HCT116 (cell line): ENCODE measurements at regions not wholly inside any gene's neighbourhood (a gene's known extent, or its start where the extent isn't known, plus 50 kb on each side); places are given as distances from the start of the nearest gene placed in this dataset.
A peak's percentile ranks its signal among the peaks of the same experiment; 100 is the strongest.

Experiments used
- ATAC-seq: fragments of 200-7000 bp; cut with Tn5 transposase; 2 replicates; pipeline ENCODE4 v1.9.1; 2020; ENCODE audit warnings: mild to moderate bottlenecking, moderate library complexity
- BruUV-seq: library from RNA; stranded (reverse); fragments of 400-500 nt; replicated peaks from 2 replicates; lab custom pipeline; 2021; lab: Mats Ljungman, UMichigan
- CTCF ChIA-PET: fragments of 300-600 bp; sonication (Branson Sonifier 250); formaldehyde crosslinking; loops from one replicate; lab custom pipeline; 2021; ENCODE audit warnings: antibody characterized with exemption; lab: Charles Lee
- POLR2A ChIA-PET: fragments of 300-600, 350-600 bp; sonication (Branson Sonifier 250); formaldehyde crosslinking; loops from one replicate; lab custom pipeline; 2021; ENCODE audit warnings: antibody characterized with exemption; lab: Charles Lee
- RAD21 ChIA-PET, 2 experiments: fragments of 300-600 bp; sonication (Branson Sonifier 250); formaldehyde crosslinking; loops; one replicate each; lab custom pipeline; 2023; ENCODE audit warnings: low total read pairs in 2 of 2; ENCODE audit not compliant: uncharacterized antibody in 2 of 2, unreplicated experiment in 2 of 2, low non-redundant PET in 1 of 2; lab: Charles Lee
- DNase-seq: peaks from one replicate; pipeline ENCODE4 v3.0.0-alpha.2; 2010; ENCODE audit warnings: low read depth, low spot score
- H2AFZ ChIP-seq: fragments of 200-600 bp; shearing (Covaris generic), sonication (generic); 2 replicates; pipeline ENCODE4 v1.6.1; 2017; ENCODE audit warnings: low read depth, mixed run types, mixed read lengths, antibody characterized with exemption, low read length; ENCODE audit not compliant: poor library complexity, severe bottlenecking
- H3K27ac ChIP-seq: 2 replicates; pipeline ENCODE4 v1.5.1; 2012; ENCODE audit warnings: low read depth, low read length
- H3K27me3 ChIP-seq: fragments of 200-600 bp; sonication (generic); 2 replicates; pipeline ENCODE4 v1.6.1; 2016; ENCODE audit warnings: mixed run types, low read length, mixed read lengths; ENCODE audit not compliant: insufficient read depth
- H3K36me3 ChIP-seq, 2 experiments: fragments of 200-500 bp in 1 of 2; fragments of 200-600 bp in 1 of 2; sonication (Bioruptor generic) in 1 of 2; sonication (generic) in 1 of 2; 2 replicates each; pipeline versions ENCODE4 v1.5.1 to v1.6.1; 2014 to 2016; ENCODE audit warnings: low read length in 2 of 2, inconsistent platforms in 1 of 2, mixed read lengths in 1 of 2, mixed run types in 1 of 2; ENCODE audit not compliant: insufficient read depth in 2 of 2, control insufficient read depth in 1 of 2
- H3K4me1 ChIP-seq, 2 experiments: fragments of 200-600 bp in 1 of 2; sonication (generic) in 1 of 2; 2 replicates each; pipeline versions ENCODE4 v1.5.1 to v1.6.1; 2012 to 2017; ENCODE audit warnings: low read length in 2 of 2, inconsistent platforms in 1 of 2, mild to moderate bottlenecking in 1 of 2, mixed read lengths in 1 of 2, mixed run types in 1 of 2, moderate library complexity in 1 of 2; ENCODE audit not compliant: insufficient read depth in 2 of 2, control insufficient read depth in 1 of 2
- H3K4me2 ChIP-seq: fragments of 200-600 bp; sonication (generic); 2 replicates; pipeline ENCODE4 v1.6.1; 2017; ENCODE audit warnings: mixed run types, low read length, mixed read lengths
- H3K4me3 ChIP-seq, 2 experiments: fragments of 200-600 bp in 1 of 2; sonication (generic) in 1 of 2; replicated peaks in 1 of 2; 2 replicates each; pipeline ENCODE4 v1.5.1; 2011 to 2016; ENCODE audit warnings: low read length in 2 of 2, control low read depth in 1 of 2, low read depth in 1 of 2, mild to moderate bottlenecking in 1 of 2, mixed read lengths in 1 of 2, mixed run types in 1 of 2
- H3K79me2 ChIP-seq: fragments of 200-600 bp; sonication (generic); 2 replicates; pipeline ENCODE4 v1.6.1; 2017; ENCODE audit warnings: mild to moderate bottlenecking, mixed run types, low read length, moderate library complexity, mixed read lengths; ENCODE audit not compliant: insufficient read depth
- H3K9ac ChIP-seq: fragments of 200-600 bp; sonication (generic); 2 replicates; pipeline ENCODE4 v1.6.1; 2016; ENCODE audit warnings: low read length, mixed read lengths
- H3K9me2 ChIP-seq: fragments of 200-600 bp; sonication (generic), shearing (Covaris generic); 2 replicates; pipeline ENCODE4 v1.6.1; 2017; ENCODE audit warnings: mixed run types, mild to moderate bottlenecking, moderate library complexity; ENCODE audit not compliant: insufficient read depth
- H3K9me3 ChIP-seq, 2 experiments: fragments of 200-500 bp in 1 of 2; fragments of 200-600 bp in 1 of 2; sonication (Bioruptor generic) in 1 of 2; sonication (generic) in 1 of 2; 2 replicates each; pipeline ENCODE4 v1.6.1; 2014 to 2017; ENCODE audit warnings: low read length in 2 of 2, mixed read lengths in 2 of 2, inconsistent platforms in 1 of 2, low read depth in 1 of 2, mild to moderate bottlenecking in 1 of 2, mixed run types in 1 of 2, moderate library complexity in 1 of 2; ENCODE audit not compliant: control insufficient read depth in 1 of 2, insufficient read depth in 1 of 2
- H4K20me1 ChIP-seq: fragments of 200-600 bp; sonication (generic), shearing (Covaris generic); 2 replicates; pipeline ENCODE4 v1.6.1; 2017; ENCODE audit warnings: mixed run types, mild to moderate bottlenecking, moderate library complexity; ENCODE audit not compliant: insufficient read depth
- CBX3 ChIP-seq: IDR thresholded peaks from 2 replicates; pipeline ENCODE4 v1.6.1; 2012; ENCODE audit warnings: low read depth
- CEBPB ChIP-seq: IDR thresholded peaks from 2 replicates; pipeline ENCODE4 v1.6.1; 2012; ENCODE audit warnings: low read depth
- CTCF ChIP-seq, 3 experiments: fragments of 200-600 bp in 1 of 3; sonication (generic) in 1 of 3; IDR thresholded peaks in 2 of 3; conservative IDR thresholded peaks in 1 of 3; 2 replicates each; pipeline ENCODE4 v1.5.1; 2012 to 2017; ENCODE audit warnings: low read depth in 2 of 3, low read length in 2 of 3, antibody characterized with exemption in 1 of 3, borderline replicate concordance in 1 of 3, control low read depth in 1 of 3, mild to moderate bottlenecking in 1 of 3, mixed read lengths in 1 of 3, mixed run types in 1 of 3, moderate library complexity in 1 of 3; ENCODE audit not compliant: insufficient read depth in 1 of 3
- EZH2 ChIP-seq: fragments of 200-600 bp; sonication (generic); IDR thresholded peaks from 2 replicates; pipeline ENCODE4 v1.6.1; 2017; ENCODE audit warnings: antibody characterized with exemption, mixed run types
- EZH2phosphoT487 ChIP-seq: fragments of 200-600 bp; IDR thresholded peaks from 2 replicates; pipeline ENCODE4 v1.6.1; 2018; ENCODE audit warnings: antibody characterized with exemption, borderline replicate concordance
- FOSL1 ChIP-seq: IDR thresholded peaks from 2 replicates; pipeline ENCODE4 v1.6.1; 2012; ENCODE audit warnings: low read depth
- JUND ChIP-seq: IDR thresholded peaks from 2 replicates; pipeline ENCODE4 v1.6.1; 2012
- POLR2A ChIP-seq: IDR thresholded peaks from 2 replicates; pipeline ENCODE4 v1.7.0; 2011; ENCODE audit warnings: borderline replicate concordance; ENCODE audit not compliant: insufficient read depth, insufficient read length; ENCODE audit errors: extremely low read depth
- POLR2AphosphoS5 ChIP-seq: IDR thresholded peaks from 2 replicates; pipeline ENCODE4 v1.6.1; 2011; ENCODE audit warnings: mild to moderate bottlenecking, low read depth, low read length, moderate library complexity
- REST ChIP-seq: IDR thresholded peaks from 2 replicates; pipeline ENCODE4 v1.6.1; 2012; ENCODE audit warnings: low read depth
- SIN3A ChIP-seq: IDR thresholded peaks from 2 replicates; pipeline ENCODE4 v1.6.1; 2012; ENCODE audit warnings: low read depth
- SP1 ChIP-seq: IDR thresholded peaks from 2 replicates; pipeline ENCODE4 v1.6.1; 2012; ENCODE audit warnings: low read depth
- SRF ChIP-seq: IDR thresholded peaks from 2 replicates; pipeline ENCODE4 v1.6.1; 2012; ENCODE audit warnings: low read depth
- YY1 ChIP-seq: IDR thresholded peaks from 2 replicates; pipeline ENCODE4 v1.6.1; 2011; ENCODE audit warnings: low read length, low read depth, moderate library complexity, mild to moderate bottlenecking; ENCODE audit not compliant: insufficient replicate concordance; ENCODE audit errors: extremely low read depth
- ZFX ChIP-seq: fragments of 450-650 bp; IDR thresholded peaks from 2 replicates; pipeline ENCODE4 v1.6.1; 2017
- ZNF274 ChIP-seq: fragments of 200-500 bp; sonication (Bioruptor generic); IDR thresholded peaks from 2 replicates; pipeline ENCODE4 v1.6.1; 2014; ENCODE audit warnings: mild to moderate bottlenecking, low read depth, low read length, inconsistent platforms
- intact Hi-C: fragments of 100-400 bp; cut with micrococcal nuclease; formaldehyde crosslinking; loops from 2 replicates; pipeline ENCODE4 v1.10.0; 2022

- ATAC-seq (no peak), DNase-seq (no peak)
- no peaks in the 10 kb centered on the region for H4K20me1 ChIP-seq
- TF ChIP-seq POLR2A, result no peak
- TF ChIP-seq SIN3A, result no peak
- TF ChIP-seq EZH2, result no peak
- TF ChIP-seq ZFX, result no peak
- no peak for TF ChIP-seq POLR2AphosphoS5
- no peak for TF ChIP-seq YY1
- TF ChIP-seq FOSL1, result no peak
- no peak for TF ChIP-seq SRF
- no peak for TF ChIP-seq SP1
- no peak for TF ChIP-seq CBX3
- TF ChIP-seq REST, result no peak
- no peak for TF ChIP-seq JUND
- no peak for TF ChIP-seq EZH2phosphoT487
- TF ChIP-seq ZNF274, result no peak
- TF ChIP-seq CEBPB, result no peak
- no peak for TF ChIP-seq CTCF (IDR thresholded peaks at IDR 0.05 in 2 of 3, conservative IDR thresholded peaks at IDR 0.05 in 1 of 3; ENCODE audit: borderline replicate concordance in 1 of 3, insufficient read depth in 1 of 3, low read depth in 2 of 3, low read length in 2 of 3)
- H3K9me3 ChIP-seq, result no peaks in the 10 kb centered on the region
- H3K27me3 ChIP-seq, result no peaks in the 10 kb centered on the region
- BruUV-seq, result no TSS peak
- H3K4me1 ChIP-seq, result no peaks in the 10 kb centered on the region
- H3K36me3 ChIP-seq, result no peaks in the 10 kb centered on the region
- no peaks in the 10 kb centered on the region for H3K9me2 ChIP-seq
- H3K27ac ChIP-seq, result no peak overlapping the region
- intact Hi-C loops, result loop anchor here (2.0 to 10.0 kb wide), 5 partner anchors 504 to 1894 kb away; no protein-coding TSS in a partner anchor
- RAD21 ChIA-PET, result no interaction called here
- no peak overlapping the region for H3K9ac ChIP-seq
- no peaks in the 10 kb centered on the region for H3K79me2 ChIP-seq
- H2AFZ ChIP-seq, result peak overlapping the region; percentile 98
- POLR2A ChIA-PET, result no interaction called here
- H3K4me2 ChIP-seq, result no peak overlapping the region
- H3K4me3 ChIP-seq, result no peak overlapping the region
- CTCF ChIA-PET, result interaction anchor here (1.2 kb wide), 2 partner anchors 8 to 10 kb away, joined by 3 read pairs; no protein-coding TSS in a partner anchor
Observed at GRCh38 chr12:87849074-87849473, 180.1 kb downstream of the C12orf50 start.
